Calu3 (cell line): ENCODE measurements at regions not wholly inside any gene's neighbourhood (a gene's known extent, or its start where the extent isn't known, plus 50 kb on each side); places are given as distances from the start of the nearest gene placed in this dataset.

Experiments
- BruUV-seq: library from RNA; stranded (reverse); fragments of 400-500 nt; replicated peaks from 2 replicates; lab custom pipeline; 2021; lab: Mats Ljungman, UMichigan
- CTCF ChIA-PET: fragments of 300-600 bp; sonication (Branson Sonifier 250); formaldehyde crosslinking; loops from one replicate; lab custom pipeline; 2022; ENCODE audit warnings: antibody characterized with exemption; lab: Charles Lee
- DNase-seq: peaks from one replicate; pipeline ENCODE4 v3.0.0; 2022
- H3K27ac Mint-ChIP-seq: one replicate; pipeline ENCODE4 v1.8.0; 2022; ENCODE audit warnings: mixed read lengths; ENCODE audit not compliant: unreplicated experiment
- H3K27me3 Mint-ChIP-seq: one replicate; pipeline ENCODE4 v1.8.0; 2022; ENCODE audit warnings: mixed read lengths; ENCODE audit not compliant: unreplicated experiment
- H3K36me3 Mint-ChIP-seq: one replicate; pipeline ENCODE4 v1.8.0; 2022; ENCODE audit warnings: mild to moderate bottlenecking, moderate library complexity, mixed read lengths; ENCODE audit not compliant: insufficient read depth, unreplicated experiment
- H3K4me1 Mint-ChIP-seq: one replicate; pipeline ENCODE4 v1.8.0; 2022; ENCODE audit warnings: mild to moderate bottlenecking, low read depth, mixed read lengths; ENCODE audit not compliant: unreplicated experiment
- H3K4me3 Mint-ChIP-seq: one replicate; pipeline ENCODE4 v1.8.0; 2022; ENCODE audit warnings: mild to moderate bottlenecking, low read depth, moderate library complexity, mixed read lengths; ENCODE audit not compliant: unreplicated experiment
- H3K9me3 Mint-ChIP-seq: one replicate; pipeline ENCODE4 v1.8.0; 2022; ENCODE audit warnings: low read depth, mixed read lengths; ENCODE audit not compliant: unreplicated experiment
- intact Hi-C: fragments of 100-400 bp; cut with micrococcal nuclease; formaldehyde crosslinking; loops from one replicate; pipeline ENCODE4 v1.10.0; 2022; ENCODE audit not compliant: unreplicated experiment
- TF ChIP-seq, protein P1 (sequence below): fragments of 200-600 bp; IDR thresholded peaks from one replicate; pipeline ENCODE4 v1.8.0; 2022; ENCODE audit warnings: antibody characterized with exemption; ENCODE audit not compliant: unreplicated experiment

DNA sequence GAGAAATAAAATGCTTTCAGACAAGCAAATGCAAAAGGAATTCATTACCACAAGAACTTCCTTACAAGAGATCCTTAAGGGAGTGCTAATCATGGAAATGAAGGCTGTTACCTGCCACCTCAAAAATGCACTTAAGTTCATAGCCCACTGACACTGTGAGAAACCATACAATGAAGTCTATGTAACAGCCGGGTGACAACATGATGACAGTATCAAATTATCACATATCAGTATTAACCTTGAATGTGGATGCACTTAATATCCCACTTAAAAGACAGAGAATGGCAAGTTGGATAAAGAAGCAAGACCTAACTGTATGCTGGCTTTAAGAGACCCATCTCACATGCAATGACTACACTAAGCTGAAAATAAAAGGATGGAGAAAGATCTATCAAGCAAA, 403.4 kb upstream of the MC4R start:
- CTCF ChIA-PET = no interaction called here
- Mint-ChIP-seq H3K9me3 (peaks cover 2% of the 10 kb centered on the region), H3K4me1 (no peaks in the 10 kb centered on the region), H3K4me3 (no peak overlapping the region), H3K36me3 (no peaks in the 10 kb centered on the region), H3K27ac (no peak overlapping the region), H3K27me3 (no peaks in the 10 kb centered on the region)
- DNase-seq = no peak
- BruUV-seq = no TSS peak
- intact Hi-C loops = no loop called here
- TF ChIP-seq, protein P1, sequence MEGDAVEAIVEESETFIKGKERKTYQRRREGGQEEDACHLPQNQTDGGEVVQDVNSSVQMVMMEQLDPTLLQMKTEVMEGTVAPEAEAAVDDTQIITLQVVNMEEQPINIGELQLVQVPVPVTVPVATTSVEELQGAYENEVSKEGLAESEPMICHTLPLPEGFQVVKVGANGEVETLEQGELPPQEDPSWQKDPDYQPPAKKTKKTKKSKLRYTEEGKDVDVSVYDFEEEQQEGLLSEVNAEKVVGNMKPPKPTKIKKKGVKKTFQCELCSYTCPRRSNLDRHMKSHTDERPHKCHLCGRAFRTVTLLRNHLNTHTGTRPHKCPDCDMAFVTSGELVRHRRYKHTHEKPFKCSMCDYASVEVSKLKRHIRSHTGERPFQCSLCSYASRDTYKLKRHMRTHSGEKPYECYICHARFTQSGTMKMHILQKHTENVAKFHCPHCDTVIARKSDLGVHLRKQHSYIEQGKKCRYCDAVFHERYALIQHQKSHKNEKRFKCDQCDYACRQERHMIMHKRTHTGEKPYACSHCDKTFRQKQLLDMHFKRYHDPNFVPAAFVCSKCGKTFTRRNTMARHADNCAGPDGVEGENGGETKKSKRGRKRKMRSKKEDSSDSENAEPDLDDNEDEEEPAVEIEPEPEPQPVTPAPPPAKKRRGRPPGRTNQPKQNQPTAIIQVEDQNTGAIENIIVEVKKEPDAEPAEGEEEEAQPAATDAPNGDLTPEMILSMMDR = no peak

DNA sequence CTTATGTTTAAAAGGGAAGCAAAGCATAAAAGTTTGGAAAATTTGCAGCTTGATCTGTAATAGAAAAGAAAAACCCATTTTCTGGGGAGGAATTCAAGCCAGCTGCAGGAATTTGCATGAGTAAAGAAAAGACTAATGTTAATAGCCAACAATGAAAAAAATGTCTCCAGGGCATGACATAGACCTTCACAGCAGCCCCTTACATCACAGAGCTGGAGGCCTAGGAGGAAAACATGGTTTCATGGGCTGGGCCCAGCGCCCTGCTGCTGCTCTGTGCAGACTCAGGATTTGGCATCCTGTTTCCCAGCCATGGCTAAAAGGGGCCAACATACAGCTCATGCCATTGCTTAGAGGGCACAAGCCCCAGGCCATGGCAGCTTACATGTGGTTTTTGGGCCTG, 411.6 kb upstream of the MC4R start:
- TF ChIP-seq, protein P1 = no peak
- BruUV-seq = no TSS peak
- H3K4me1 Mint-ChIP-seq = no peaks in the 10 kb centered on the region
- H3K9me3 Mint-ChIP-seq = peaks cover 6% of the 10 kb centered on the region
- H3K27ac Mint-ChIP-seq = no peak overlapping the region
- DNase-seq = no peak
- H3K36me3 Mint-ChIP-seq = no peaks in the 10 kb centered on the region
- no peaks in the 10 kb centered on the region for H3K27me3 Mint-ChIP-seq
- intact Hi-C loops = no loop called here
- CTCF ChIA-PET = no interaction called here
- H3K4me3 Mint-ChIP-seq = no peak overlapping the region

- intact Hi-C loops = no loop called here
- TF ChIP-seq, protein P1 = no peak
- CTCF ChIA-PET = no interaction called here
- BruUV-seq = no TSS peak
- no peak overlapping the region for H3K4me3 Mint-ChIP-seq
- no peaks in the 10 kb centered on the region for H3K36me3 Mint-ChIP-seq
- DNase-seq = no peak
- no peak overlapping the region for H3K27ac Mint-ChIP-seq
- peaks cover 1% of the 10 kb centered on the region for H3K9me3 Mint-ChIP-seq
- H3K27me3 Mint-ChIP-seq = no peaks in the 10 kb centered on the region
- H3K4me1 Mint-ChIP-seq = peaks cover 9% of the 10 kb centered on the region
Observed at GRCh38 chr18:60794802-60795201, 422.2 kb upstream of the MC4R start.

- H3K4me1 Mint-ChIP-seq = no peaks in the 10 kb centered on the region
- no peak overlapping the region for H3K27ac Mint-ChIP-seq
- TF ChIP-seq, protein P1 = no peak
- BruUV-seq = no TSS peak
- intact Hi-C loops = no loop called here
- peaks cover 6% of the 10 kb centered on the region for H3K9me3 Mint-ChIP-seq
- H3K36me3 Mint-ChIP-seq = no peaks in the 10 kb centered on the region
- no peak overlapping the region for H3K4me3 Mint-ChIP-seq
- no peaks in the 10 kb centered on the region for H3K27me3 Mint-ChIP-seq
- DNase-seq = no peak
- CTCF ChIA-PET = no interaction called here
Observed at GRCh38 chr18:60804415-60804814, 431.8 kb upstream of the MC4R start.
